ENCODE measurements at regions not wholly inside any gene's neighbourhood (a gene's known extent, or its start where the extent isn't known, plus 50 kb on each side); places are given as distances from the start of the nearest gene placed in this dataset.

GRCh38 chr15:45980366-45980765, 345.5 kb downstream of the SQOR start:
- TF ChIP-seq CTCF (IDR thresholded peaks at IDR 0.05), result no peak
- TF ChIP-seq ZFX (IDR thresholded peaks at IDR 0.05; ENCODE audit: borderline replicate concordance), result no peak
